ENCODE measurements at regions not wholly inside any gene's neighbourhood (a gene's known extent, or its start where the extent isn't known, plus 50 kb on each side); places are given as distances from the start of the nearest gene placed in this dataset.
A peak's percentile ranks its signal among the peaks of the same experiment; 100 is the strongest.

DNA sequence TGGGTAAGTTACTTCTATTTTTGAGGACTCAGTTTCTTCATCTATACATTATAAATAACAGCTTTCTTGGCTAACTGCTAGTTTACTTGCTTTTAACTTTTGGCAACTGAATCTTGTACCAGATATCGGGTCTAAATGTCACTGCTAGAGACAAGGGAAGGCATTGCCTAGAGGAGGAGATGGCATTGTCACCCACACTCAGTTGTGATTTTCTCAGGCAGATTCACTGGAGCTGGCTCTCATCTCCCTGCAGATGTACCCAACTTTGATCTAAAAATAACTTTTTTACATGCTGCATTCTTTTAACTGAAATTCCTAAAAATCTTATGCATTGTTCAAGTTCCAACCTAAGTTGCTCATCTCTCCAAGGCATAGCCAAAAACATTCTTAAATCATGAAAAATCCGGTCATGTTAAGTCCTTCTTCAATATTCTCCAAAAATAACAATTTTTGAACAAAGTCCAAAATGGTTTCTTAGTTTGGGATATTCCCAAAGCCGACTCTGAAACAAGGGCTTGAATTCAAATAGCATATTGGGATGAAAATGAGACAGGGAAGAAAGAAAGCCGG lies 469.0 kb upstream of the BOD1L1 start (continued):
- TF ChIP-seq NFIC (IDR thresholded peaks at IDR 0.05; ENCODE audit: borderline replicate concordance) (peak; percentile 59; the same call in 1 of the 2 replicates), RCOR1 (IDR thresholded peaks at IDR 0.05; ENCODE audit: low read length) (no peak), FOSL2 (IDR thresholded peaks at IDR 0.05; ENCODE audit: borderline replicate concordance, low read depth) (peak; percentile 46; the same call in 1 of the 2 replicates), ELF1 (IDR thresholded peaks at IDR 0.05) (no peak), TCF12 (IDR thresholded peaks at IDR 0.05) (peak; percentile 54), GABPA (IDR thresholded peaks at IDR 0.05; ENCODE audit: low read depth) (no peak), SMC3 (IDR thresholded peaks at IDR 0.05; ENCODE audit: low read depth, low read length) (no peak), YY1 (IDR thresholded peaks at IDR 0.05; ENCODE audit: low read depth) (no peak), EP300 (IDR thresholded peaks at IDR 0.05; ENCODE audit: borderline replicate concordance in 1 of 2, low read depth in 1 of 2, low read length in 1 of 2) (peak in 1 of 2 experiments; percentile 67; a peak in 1 of 4 replicates), POLR2AphosphoS5 (IDR thresholded peaks at IDR 0.05; ENCODE audit: low read depth, low read length) (no peak), CHD2 (IDR thresholded peaks at IDR 0.05; ENCODE audit: low read length, partially characterized antibody) (no peak), TAF1 (IDR thresholded peaks at IDR 0.05; ENCODE audit: borderline replicate concordance, low read depth, low read length) (no peak)
- TF ChIP-seq, protein P1, sequence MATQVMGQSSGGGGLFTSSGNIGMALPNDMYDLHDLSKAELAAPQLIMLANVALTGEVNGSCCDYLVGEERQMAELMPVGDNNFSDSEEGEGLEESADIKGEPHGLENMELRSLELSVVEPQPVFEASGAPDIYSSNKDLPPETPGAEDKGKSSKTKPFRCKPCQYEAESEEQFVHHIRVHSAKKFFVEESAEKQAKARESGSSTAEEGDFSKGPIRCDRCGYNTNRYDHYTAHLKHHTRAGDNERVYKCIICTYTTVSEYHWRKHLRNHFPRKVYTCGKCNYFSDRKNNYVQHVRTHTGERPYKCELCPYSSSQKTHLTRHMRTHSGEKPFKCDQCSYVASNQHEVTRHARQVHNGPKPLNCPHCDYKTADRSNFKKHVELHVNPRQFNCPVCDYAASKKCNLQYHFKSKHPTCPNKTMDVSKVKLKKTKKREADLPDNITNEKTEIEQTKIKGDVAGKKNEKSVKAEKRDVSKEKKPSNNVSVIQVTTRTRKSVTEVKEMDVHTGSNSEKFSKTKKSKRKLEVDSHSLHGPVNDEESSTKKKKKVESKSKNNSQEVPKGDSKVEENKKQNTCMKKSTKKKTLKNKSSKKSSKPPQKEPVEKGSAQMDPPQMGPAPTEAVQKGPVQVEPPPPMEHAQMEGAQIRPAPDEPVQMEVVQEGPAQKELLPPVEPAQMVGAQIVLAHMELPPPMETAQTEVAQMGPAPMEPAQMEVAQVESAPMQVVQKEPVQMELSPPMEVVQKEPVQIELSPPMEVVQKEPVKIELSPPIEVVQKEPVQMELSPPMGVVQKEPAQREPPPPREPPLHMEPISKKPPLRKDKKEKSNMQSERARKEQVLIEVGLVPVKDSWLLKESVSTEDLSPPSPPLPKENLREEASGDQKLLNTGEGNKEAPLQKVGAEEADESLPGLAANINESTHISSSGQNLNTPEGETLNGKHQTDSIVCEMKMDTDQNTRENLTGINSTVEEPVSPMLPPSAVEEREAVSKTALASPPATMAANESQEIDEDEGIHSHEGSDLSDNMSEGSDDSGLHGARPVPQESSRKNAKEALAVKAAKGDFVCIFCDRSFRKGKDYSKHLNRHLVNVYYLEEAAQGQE (IDR thresholded peaks at IDR 0.05; ENCODE audit: low read depth, low read length), result no peak
- TF ChIP-seq, protein P2, sequence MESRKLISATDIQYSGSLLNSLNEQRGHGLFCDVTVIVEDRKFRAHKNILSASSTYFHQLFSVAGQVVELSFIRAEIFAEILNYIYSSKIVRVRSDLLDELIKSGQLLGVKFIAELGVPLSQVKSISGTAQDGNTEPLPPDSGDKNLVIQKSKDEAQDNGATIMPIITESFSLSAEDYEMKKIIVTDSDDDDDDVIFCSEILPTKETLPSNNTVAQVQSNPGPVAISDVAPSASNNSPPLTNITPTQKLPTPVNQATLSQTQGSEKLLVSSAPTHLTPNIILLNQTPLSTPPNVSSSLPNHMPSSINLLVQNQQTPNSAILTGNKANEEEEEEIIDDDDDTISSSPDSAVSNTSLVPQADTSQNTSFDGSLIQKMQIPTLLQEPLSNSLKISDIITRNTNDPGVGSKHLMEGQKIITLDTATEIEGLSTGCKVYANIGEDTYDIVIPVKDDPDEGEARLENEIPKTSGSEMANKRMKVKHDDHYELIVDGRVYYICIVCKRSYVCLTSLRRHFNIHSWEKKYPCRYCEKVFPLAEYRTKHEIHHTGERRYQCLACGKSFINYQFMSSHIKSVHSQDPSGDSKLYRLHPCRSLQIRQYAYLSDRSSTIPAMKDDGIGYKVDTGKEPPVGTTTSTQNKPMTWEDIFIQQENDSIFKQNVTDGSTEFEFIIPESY (IDR thresholded peaks at IDR 0.05; ENCODE audit: borderline replicate concordance, low read depth), result no peak

DNA sequence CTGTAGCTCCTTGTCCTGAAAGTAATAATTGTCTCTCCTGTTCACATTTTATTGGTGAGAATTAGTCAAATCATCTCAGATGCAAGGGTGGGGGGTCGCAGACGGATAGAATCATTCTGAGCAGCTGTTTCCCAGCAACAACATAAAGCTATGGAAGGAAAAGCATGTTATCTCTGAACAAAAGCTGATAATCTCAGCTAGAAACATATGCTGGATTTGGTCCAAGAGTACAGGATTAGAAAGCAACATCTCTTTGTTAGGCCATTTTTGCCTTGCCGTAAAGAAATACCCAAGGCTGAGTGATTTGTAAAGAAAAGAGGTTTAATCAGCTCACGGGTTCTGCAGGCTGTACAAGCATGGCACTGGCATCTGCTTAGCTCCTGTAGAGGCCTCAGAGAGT lies 472.8 kb upstream of the BOD1L1 start:
- Histone ChIP-seq H3K36me3 (replicated peaks in 1 of 2; ENCODE audit: control insufficient read depth in 1 of 2, insufficient read depth in 2 of 2, low read length in 1 of 2) (no peaks in the 10 kb centered on the region), H4K20me1 (ENCODE audit: insufficient read depth) (no peaks in the 10 kb centered on the region), H3K79me2 (ENCODE audit: insufficient read depth) (no peaks in the 10 kb centered on the region), H3K9me3 (no peaks in the 10 kb centered on the region), H3K9me2 (no peaks in the 10 kb centered on the region), H3K27ac (ENCODE audit: low read depth in 2 of 2, low read length in 1 of 2) (no peak overlapping the region), H3K4me3 (ENCODE audit: low read depth in 2 of 2, low read length in 1 of 2) (no peak overlapping the region), H3K27me3 (ENCODE audit: insufficient read depth) (no peaks in the 10 kb centered on the region), H2AFZ (ENCODE audit: low read depth) (no peak overlapping the region), H3K9ac (no peak overlapping the region), H3F3A (replicated peaks; ENCODE audit: insufficient read depth) (no peaks in the 10 kb centered on the region), H3K4me2 (no peak overlapping the region), H3K4me1 (ENCODE audit: control insufficient read depth in 1 of 2, insufficient read depth in 2 of 2, low read depth in 1 of 2, low read length in 1 of 2) (peaks cover 0 to 22% of the 10 kb centered on the region in 2 experiments; a peak in 1 of 4 replicates)
- ChIA-PET POLR2A (no interaction called here), CTCF (interaction anchor here (0.6 kb wide), 1 partner anchor 216 kb away, joined by 3 read pairs; no protein-coding TSS in a partner anchor)
- TF ChIP-seq EZH2phosphoT487 (IDR thresholded peaks at IDR 0.05; ENCODE audit: borderline replicate concordance, low read depth), result no peak
- no peak for TF ChIP-seq FOXM1 (IDR thresholded peaks at IDR 0.05; ENCODE audit: low read depth)
- TF ChIP-seq GATA2 (CRISPR knock-in tag; IDR thresholded peaks at IDR 0.05), result peak; percentile 60
- peak; percentile 12 for DNase-seq
- WGBS (ENCODE audit: low lambda C conversion rate), result 43% methylated on average over 4 of the region's 4 CpGs

Data from SK-N-SH (cell line).